Activated CD4-positive, alpha-beta T cell treated with anti-CD3 and anti-CD28 coated beads for 4 hours (primary cell): ENCODE measurements at regions not wholly inside any gene's neighbourhood (a gene's known extent, or its start where the extent isn't known, plus 50 kb on each side); places are given as distances from the start of the nearest gene placed in this dataset.

Experiments
- DNase-seq, 2 donors: peaks; one replicate each; pipeline ENCODE4 v3.0.0-alpha.2; 2020

DNA sequence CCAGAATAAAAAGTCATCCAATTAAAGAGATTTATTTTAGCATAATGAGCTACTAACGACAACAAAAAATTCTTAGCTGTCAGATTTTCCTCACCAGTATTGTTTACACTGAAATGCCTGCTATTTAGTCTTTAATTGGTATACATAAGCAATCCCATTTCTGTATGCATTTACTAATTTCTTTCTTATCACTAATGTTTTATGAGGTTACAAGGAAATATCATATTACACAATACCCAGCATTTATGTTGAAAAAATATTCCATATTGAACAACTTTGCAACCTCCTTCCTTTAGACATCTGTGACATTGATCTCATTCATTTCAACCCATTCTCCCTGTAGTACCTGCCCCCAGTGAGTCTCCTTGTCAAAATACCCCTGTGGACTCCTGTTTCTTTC lies 135.4 kb downstream of the SLITRK6 start:
- DNase-seq, result no peak

DNA sequence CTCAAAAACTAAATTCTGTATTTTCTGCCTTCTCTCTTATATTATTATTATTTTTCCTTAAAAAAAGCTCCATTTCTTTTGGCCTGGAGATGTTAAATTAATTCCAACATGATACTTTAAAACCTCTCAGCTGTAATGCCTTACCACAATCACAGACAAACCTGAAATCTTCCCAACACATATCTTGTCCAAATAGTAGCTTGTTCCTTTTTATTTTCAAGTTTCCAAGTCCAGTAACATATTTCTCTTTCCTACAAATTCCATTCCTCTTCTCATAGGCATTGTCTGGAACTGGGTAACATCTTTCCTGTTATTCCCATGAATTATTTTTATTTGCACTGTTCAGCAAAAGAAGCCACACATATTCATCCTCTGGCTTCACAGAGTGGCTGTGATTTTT lies 137.0 kb downstream of the SLITRK6 start:
- DNase-seq, result no peak

DNA sequence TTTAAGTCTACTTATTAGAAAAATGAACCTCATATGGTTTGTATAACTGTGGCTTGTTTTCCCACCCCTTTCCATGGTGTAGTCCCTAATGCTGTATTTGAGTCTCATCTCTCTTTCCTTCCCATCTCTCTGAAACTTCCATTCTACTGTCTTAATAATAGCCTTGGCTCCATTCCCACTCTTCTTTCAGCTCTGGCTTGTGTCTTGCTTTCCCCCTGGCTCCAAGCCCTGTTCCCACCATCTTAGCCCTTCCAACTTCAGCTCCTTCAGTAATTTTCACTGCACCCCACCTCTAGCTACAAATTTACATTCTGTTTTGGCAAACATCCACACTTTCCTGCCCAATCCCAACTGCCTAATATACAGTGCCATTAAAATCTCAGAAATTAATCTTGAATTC lies 137.5 kb downstream of the SLITRK6 start:
- no peak for DNase-seq

DNA sequence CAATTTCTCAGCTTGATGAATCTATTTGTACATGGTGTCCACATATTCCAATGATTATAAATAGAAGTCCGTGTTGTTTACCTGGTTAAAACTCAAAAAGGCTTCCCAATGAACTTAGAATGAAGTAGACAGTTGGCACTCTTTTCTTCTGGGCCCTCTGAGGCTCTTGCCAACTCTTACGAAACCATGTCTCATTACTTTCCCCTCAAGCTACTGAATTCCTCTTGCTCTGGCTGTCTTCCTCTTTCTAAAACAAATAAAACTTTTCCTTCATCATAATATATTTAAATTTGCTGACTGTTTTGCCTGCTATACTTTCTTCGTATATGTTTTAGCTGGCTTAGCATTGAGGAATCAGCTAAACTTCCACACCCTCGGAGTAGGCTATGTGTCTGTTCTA lies 139.7 kb downstream of the SLITRK6 start:
- no peak for DNase-seq

DNA sequence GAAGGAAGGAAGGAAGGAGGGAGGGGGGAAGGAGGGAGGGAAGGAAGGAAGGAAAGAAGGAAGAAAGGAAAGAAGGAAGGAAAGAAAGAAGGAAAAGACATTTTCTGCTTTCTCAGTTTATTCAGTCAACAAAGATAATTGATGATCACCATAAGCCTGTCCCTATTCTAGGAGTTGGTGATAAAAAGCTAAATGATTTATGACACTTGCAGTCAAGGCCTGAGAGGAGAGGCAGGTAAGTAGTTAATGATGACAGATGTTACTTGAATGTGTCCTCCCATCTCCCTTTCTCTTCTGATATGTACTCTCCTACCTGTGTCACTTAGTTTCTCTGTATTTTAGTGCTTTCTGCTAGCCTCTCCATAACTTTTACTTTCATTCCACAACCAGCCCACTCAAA lies 141.3 kb downstream of the SLITRK6 start:
- no peak for DNase-seq

DNA sequence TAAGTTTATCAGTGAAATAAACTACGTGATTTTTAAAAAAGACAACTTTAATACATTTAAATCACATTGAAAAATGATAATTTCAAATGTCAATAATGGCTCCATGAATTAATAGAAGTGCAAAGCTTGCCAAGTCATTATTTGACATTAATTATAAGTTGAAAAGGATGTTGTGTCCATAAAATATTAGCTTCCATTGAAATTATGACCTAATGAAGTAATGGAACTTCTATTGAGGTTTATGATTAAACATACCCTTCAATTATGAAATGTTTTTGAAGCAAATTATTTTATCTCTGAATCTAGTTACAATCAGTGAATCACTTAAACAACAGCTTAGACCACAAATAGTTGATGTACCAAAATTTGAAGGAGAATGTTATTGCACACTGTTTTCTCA lies 144.2 kb downstream of the SLITRK6 start:
- DNase-seq, result no peak

DNA sequence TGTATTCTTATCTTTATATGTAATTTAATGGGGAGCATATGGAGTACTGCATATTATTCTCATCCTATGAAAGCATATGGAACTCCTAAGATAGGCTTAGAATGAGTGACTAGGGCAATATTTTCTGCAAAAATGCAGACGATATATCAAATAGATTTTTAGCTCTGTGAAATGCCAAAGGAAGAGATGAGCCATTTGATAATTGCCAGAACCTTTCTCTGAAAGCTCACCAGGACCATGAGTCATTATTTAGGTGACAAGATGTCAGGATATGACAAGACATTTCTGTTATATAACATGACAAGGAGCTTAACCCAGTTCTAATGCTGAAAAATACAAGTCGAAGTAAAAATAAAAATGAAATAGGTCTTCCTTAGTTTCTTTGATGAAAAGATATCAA lies 145.0 kb downstream of the SLITRK6 start:
- no peak for DNase-seq

DNA sequence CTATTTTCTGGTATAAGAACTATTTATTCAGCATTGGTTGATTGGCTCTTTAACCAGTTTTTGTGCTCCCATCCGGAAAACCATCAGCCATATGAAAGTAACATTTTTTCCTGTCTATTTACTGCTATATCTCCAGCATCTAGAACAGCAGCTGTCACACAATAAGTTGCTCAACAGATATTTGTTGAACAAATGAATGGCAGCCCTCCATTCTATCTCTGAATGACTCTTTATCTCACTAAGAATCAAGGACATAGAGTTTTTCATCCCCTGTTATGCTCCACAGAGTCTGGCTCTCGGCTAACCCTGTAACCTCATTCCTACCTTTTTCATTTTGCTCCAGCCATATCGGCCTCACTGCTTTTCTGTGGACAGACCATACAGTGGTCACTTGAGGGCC lies 145.5 kb downstream of the SLITRK6 start:
- no peak for DNase-seq

DNA sequence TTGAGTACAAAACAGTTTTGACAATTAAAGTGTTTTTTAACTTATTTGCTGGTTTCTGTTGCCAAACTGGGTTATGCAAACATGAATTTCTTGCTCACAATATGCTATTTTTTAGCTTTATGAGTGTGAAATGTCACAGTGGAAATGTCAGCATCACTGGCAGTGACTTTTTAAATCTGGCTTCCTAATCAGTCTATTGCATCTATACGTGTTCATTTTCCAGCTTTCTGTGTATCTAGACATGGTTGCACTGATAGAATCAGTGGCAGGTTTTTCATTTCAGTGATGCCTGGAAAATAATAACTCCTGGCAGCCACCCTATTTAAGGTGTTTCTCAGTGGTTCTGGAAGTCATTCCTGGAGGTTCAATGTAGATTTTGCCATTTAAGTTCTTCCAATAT lies 146.7 kb downstream of the SLITRK6 start:
- no peak for DNase-seq

DNA sequence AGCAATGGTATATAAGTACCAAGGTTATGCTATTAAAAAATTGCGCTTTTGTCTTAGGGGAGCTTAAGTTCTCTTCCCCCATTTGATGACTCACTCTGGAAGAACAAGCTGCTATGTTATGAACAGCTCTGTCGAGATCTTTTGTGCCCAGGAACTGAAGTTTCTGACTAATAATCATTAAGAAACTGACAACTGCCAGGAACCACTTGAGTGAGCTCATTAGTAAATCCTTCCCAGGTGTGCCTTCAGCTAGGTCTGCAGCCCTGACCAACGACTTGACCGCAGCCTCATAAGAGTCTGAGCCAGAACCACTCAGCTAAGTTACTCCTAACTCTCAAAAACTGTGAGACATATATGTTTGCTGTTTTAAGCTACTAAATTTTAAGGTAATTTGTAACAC lies 147.8 kb downstream of the SLITRK6 start:
- DNase-seq, result no peak

DNA sequence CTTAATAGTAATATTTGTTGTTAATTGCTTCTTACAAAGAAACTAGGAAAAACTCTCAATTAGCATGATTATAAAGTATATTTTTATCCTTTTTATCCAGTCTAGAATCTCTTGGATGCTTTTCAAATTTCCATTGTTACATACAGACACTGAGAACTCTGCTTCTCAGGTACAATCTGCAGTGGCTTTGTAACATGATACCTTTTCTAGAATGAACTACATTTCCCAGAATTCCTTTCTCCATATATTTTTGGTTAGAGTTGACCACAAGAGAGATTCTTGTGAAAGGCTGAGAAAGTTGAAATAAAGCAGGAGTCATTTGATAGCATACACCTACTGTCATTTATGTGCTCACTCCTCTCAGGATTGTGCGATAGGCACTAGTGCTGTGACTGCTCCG lies 148.6 kb downstream of the SLITRK6 start:
- DNase-seq, result no peak

DNA sequence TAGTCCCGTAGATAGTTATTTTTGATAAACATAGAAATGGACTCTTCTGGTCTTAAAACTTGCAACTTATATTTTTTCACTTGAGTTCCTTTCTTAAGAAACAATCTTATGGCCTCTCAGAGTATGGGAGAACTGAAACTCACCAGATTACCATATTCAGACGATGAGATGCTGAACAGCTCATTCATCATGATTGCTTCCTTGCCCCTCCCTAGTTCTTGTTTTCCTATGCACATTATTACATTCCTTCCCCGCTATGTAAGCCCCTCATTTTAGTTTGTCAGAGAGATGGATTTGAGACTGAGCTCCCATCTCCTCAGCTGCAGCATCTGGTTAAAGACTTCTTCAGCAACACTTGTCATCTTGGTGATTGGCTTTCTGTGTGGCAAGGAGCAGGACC lies 158.5 kb downstream of the SLITRK6 start:
- no peak for DNase-seq

DNA sequence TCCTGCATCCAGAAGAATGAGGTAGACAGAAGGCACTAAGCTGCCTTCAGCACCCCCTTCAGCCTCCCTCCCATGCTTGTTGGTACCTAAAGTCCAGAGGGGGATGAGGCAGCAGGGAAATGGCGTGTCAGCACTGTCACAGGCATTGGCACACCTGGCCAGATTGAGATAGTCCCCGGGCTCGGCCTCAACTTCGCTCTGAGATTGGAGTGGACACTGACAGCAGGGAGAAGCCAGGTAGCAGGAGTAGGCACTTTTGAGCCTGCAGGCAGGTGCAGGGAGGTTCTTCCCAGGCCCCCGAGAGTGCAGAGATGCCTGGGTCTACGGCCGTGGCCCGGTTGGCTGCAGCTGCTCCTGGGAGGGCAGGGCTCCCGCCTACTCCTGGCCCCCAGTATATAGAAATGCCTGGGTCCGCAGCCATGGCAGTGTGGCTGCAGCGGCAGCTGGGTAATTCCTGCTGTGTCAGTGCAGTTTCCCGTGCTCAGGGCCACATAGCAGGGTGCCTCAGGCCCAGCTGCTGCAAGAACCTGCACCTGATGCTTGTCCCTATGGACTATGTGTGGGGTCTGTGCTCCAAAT lies 160.3 kb downstream of the SLITRK6 start:
- DNase-seq, result no peak

DNA sequence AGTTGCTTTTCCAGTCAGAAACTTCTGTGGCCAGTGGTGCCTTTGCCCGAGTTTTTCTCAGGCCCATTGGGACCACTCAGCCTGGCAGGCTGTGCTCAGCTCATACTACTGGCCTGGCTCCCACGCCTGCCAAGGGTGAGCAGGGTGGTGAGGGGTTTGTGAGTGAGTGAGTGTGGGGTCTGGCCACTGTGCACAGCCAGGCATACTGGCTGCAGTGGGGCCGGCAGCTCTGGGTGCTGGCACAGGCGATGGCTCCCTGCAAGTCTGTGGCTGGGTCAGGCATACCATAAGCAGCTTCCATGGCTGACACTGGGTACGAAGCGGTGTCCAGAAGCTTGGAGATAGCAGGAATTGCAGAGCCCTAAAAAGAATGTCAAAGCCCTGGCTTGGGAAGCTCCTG lies 161.0 kb downstream of the SLITRK6 start:
- no peak for DNase-seq

DNA sequence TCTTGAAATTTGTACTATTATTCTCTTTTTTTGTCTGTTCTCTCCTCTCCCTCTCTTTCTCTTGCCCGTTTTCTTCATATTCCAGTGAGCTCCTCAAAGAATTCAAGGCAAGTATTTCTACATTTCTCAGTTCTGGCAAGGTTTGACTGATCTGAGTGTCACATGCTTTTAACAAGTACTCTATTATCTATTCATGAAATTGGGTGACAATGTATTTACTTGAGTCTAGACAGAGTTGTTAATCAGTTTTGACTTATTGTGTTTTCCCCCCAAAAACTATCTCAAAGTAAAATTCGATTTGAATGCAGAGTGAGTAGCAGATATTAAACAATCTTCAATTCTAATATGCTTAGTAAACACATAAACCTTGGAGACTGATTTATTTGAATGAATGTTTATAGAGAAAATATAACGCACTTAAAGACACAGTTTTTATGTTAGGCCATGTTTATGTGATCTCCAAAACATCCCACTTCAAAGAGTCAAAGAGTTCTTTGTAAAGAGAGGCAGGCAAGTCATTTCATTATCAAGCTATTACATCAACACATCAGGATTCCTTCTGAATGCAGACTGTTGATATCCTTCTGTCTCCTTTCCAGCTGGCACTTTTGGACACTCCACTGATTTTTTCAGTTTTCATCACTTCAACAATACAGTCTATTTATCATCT lies 166.6 kb downstream of the SLITRK6 start:
- no peak for DNase-seq

DNA sequence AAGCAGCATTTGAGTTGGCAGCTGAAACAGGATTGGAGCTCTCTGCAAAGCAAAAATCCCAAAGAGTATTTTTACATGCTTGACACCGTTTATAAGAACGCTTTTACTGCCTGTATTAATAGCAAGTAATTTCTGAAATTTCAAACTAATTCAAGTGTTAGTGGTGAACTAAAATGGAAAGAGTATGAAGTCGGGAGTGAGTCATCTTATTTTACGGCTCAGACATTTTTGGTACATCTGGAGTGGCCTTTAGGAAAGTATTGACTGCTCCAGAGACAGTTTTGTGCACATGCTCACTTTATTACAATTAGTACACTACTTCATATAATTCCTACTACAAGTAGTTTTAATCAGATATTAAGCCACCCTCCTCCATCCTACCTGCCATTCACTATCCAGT lies 167.4 kb downstream of the SLITRK6 start:
- DNase-seq, result no peak

DNA sequence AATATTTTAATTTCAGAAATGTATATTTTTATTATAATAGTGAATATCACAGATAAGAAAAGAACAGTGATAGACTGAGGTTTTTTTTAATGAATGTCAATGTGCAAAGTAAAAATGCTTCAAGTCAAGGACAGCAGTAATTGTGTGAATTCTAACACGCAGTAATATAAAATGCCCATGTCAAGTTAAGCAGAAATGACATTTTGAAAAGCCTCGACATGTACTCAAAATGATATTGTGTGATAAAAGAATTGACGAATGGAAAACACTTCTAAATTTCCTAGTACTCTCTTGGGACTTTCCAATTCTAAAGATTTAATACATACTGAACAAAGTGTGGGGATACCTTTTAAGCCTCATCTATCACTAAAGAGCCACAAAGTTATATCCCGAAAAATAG lies 172.6 kb downstream of the SLITRK6 start:
- DNase-seq, result no peak

DNA sequence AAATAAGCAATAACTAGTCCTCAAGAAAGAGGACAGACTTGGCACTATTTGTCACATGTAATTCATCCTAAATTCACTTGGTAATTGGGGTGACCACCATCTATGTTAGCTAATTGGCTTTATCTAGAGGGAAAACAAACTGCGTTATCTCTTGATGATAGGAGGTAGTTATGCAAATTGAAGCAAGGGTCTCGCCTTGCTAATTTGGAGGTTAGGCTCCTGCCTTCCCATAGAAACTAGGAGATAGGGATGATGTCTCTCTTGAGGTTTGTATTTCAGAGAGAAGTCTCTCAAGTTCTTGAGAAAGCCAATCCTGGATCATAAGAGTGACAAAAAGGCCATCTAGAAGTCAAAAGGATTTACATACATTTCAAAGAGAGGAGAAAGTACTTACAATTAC lies 179.9 kb downstream of the SLITRK6 start:
- no peak for DNase-seq

DNA sequence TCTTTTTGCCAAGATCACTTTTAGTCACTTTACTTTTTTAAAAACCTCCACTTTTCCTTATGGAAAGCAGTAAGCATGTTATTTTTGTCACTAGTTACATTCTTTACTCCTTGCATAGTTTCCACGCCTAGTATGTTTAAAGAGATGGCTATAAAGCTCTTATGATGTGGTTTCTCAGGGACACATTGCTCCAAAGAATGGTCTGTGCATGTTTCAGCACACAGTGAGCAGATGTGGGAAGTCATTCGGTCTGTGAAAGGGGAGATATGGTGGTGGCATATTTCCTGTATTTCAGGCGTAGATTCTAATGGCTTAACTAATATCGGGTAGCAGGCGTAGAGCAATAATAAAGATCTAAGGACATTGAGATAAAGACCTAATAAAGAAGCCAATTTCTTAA lies 180.7 kb downstream of the SLITRK6 start:
- DNase-seq, result no peak

DNA sequence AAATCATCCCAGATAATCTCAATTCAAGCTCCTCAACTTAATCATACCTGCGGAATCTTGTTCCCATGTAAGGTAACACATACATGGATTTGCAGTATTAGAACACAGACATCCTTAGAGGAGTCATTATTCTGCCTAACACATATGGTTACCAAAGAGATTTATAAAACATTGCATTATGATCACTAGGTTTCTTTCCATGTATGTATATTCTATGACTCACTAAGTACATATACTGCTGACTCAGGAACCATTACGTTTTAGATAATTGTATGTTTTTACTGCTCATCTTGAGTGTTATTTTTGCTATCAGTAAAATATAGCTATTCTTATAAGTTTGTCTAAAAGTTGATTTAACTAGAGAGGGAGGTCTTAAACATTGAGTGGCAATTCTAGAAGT lies 182.9 kb downstream of the SLITRK6 start:
- DNase-seq, result no peak

DNA sequence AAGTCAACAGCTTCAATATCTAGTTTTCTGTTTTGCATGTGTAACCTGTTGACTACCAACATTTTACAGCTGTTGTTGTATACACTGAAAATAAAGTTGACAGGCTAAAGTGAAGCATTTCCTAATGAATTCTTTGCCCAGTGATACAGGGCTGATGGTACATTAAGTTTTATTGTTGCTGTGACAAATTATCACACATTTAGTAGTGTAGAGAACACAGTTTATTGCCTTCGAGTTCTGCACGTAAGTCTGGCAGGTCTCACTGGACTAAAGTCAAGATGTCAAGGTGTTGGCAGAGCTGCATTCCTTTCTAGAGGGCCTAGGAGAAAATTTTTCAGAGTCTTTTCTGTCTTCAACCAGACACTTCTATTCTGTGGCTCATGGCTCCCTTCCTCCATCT lies 184.2 kb downstream of the SLITRK6 start:
- DNase-seq, result no peak

DNA sequence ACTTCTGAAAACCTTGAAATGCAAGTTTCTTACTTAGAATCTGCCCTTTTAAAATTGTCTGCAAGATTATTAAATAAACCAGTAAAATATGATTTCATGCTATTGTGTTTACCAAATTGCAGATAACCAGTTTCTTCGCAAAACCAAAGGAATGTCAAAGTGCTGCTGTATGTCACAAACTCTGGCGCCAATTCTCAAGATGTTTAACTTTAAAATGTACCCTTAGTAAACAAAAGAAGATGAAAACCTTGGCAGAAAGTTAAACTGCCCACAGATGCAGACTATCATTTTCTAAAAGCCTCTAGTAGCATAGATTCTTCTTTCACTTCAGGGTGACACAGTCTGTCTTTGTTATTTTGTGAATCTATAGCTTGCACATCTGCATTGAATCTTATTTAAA lies 189.2 kb downstream of the SLITRK6 start:
- DNase-seq, result no peak

DNA sequence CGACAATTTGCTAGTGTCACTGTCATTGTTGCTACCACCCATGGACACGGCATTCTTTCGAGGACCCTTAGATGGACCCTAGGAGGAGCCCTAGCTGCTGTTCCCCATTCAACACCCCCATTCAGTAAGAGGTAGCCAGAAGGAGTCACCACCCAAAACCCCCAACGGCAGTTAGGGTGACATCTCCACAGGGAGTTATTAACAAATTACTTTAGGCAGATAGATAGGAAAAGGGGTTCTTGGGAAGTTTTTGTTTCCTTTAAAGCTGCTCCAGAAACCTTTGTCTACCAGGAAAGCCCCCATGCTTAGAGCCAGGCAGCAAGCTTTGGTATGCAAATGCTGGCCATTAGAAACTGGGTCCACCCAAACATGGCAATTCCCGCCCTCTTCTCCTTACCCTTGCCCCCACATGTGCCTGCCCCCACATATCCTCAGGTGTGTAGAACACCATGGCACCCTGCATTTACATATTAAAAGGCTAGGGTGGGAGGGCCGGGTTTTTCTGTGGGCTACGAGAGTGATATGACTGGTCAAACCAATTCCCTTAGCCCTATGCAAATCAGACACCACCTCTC lies 190.9 kb downstream of the SLITRK6 start:
- DNase-seq, result no peak

DNA sequence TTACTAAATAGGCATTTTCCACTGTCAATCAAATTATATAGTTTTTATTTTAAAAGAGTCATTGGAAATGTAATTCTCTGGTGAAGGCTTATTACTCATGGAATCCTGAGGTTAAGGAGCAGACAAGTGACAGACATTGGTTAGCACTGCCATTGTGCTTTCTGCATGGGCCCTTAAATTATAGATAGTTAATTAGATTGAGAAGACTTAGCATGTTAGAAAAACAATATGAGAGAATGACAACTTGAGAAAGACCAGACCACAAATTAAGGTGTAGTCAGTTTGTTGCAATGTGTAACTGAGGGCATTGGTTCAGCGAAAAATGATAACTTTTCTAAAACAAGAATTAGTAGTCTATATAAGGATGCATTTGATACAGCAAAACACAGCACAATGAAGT lies 195.5 kb downstream of the SLITRK6 start:
- no peak for DNase-seq

DNA sequence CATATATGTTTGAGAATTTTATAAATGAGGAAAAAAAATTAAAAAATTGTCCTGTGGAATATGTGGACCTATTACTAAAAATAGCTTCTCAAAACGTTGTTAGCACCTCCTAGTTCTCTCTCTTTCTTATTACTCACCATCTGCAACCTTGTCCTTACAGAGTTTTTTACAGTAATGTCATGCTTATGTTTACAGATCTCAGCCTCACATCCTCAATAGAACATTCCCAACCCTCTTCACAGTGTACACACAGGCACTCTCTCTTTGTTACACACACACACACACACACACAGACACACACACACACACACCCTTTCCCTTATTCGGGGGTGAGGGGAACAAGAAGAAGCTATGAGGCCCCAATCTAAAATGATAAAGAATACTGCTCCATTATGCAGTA lies 197.7 kb downstream of the SLITRK6 start:
- no peak for DNase-seq
